Ovary (tissue), 7 donors: ENCODE measurements at regions not wholly inside any gene's neighbourhood (a gene's known extent, or its start where the extent isn't known, plus 50 kb on each side); places are given as distances from the start of the nearest gene placed in this dataset.
A peak's percentile ranks its signal among the peaks of the same experiment; 100 is the strongest.

Experiments
- DNase-seq, 5 donors: peaks; one replicate each; pipeline ENCODE4 v3.0.0-alpha.2; 2019 to 2020
- H3K27ac ChIP-seq, 2 donors: fragments of 200-600 bp; one replicate each; pipeline versions ENCODE4 v1.5.1 to v1.8.0; 2019 to 2022
- H3K27me3 ChIP-seq: fragments of 200-600 bp; one replicate; pipeline ENCODE4 v1.8.0; 2022
- H3K36me3 ChIP-seq: fragments of 200-600 bp; sonication (generic); one replicate; pipeline ENCODE4 v1.5.1; 2019
- H3K4me1 ChIP-seq: one replicate; pipeline ENCODE4 v1.8.1; 2013; ENCODE audit warnings: mild to moderate bottlenecking, moderate library complexity; ENCODE audit not compliant: insufficient read depth
- H3K4me3 ChIP-seq: fragments of 200-600 bp; sonication (generic); one replicate; pipeline ENCODE4 v1.5.1; 2017
- H3K9me3 ChIP-seq, 2 donors: fragments of 200-600 bp in 1 of 2; sonication (generic) in 1 of 2; one replicate each; pipeline versions ENCODE4 v1.5.1 to v1.8.1; 2013 to 2019; ENCODE audit warnings: mild to moderate bottlenecking in 1 of 2, moderate library complexity in 1 of 2
- EP300 ChIP-seq: sonication (generic); formaldehyde crosslinking; IDR thresholded peaks from one replicate; pipeline ENCODE4 v1.6.1; 2017; ENCODE audit warnings: antibody characterized with exemption
- POLR2A ChIP-seq: fragments of 450-650 bp; IDR thresholded peaks from one replicate; pipeline ENCODE4 v1.6.1; 2017; ENCODE audit warnings: antibody characterized with exemption, mild to moderate bottlenecking, moderate library complexity
- WGBS, 3 donors: extraction: QIAGEN DNeasy Blood & Tissue Kit in 1 of 3; methylation state at CpG; one replicate each; pipeline versions ENCODE4 v1.1.5 to v1.1.7; 2013 to 2017; 5-methylcytosine and 5-hydroxymethylcytosine counted together
- intact Hi-C, 4 donors: fragments of 100-400 bp; cut with DNase I; formaldehyde crosslinking; loops; one replicate each; pipeline versions ENCODE4 v1.11.0 to v1.15.1; 2022 to 2023
- TF ChIP-seq, protein P1 (sequence below), 3 donors: fragments of 450-650 bp in 2 of 3; fragments of 200-600 bp in 1 of 3; IDR thresholded peaks; one replicate each; pipeline versions ENCODE4 v1.5.1 to v1.8.0; 2016 to 2022; ENCODE audit warnings: antibody characterized with exemption in 3 of 3, mild to moderate bottlenecking in 1 of 3
- donor health status: DM: no; HTN: no; CAD: no; lungs with moderate emphysema.
- donor health status: DM: no; HTN: no; CAD: no.
- donor health status: Bipolar disorder and iron deficiency.
- donor health status: DM: no; HTN: no; CAD: no.
- donor health status: DM: yes; HTN: yes; CAD: no.

DNA sequence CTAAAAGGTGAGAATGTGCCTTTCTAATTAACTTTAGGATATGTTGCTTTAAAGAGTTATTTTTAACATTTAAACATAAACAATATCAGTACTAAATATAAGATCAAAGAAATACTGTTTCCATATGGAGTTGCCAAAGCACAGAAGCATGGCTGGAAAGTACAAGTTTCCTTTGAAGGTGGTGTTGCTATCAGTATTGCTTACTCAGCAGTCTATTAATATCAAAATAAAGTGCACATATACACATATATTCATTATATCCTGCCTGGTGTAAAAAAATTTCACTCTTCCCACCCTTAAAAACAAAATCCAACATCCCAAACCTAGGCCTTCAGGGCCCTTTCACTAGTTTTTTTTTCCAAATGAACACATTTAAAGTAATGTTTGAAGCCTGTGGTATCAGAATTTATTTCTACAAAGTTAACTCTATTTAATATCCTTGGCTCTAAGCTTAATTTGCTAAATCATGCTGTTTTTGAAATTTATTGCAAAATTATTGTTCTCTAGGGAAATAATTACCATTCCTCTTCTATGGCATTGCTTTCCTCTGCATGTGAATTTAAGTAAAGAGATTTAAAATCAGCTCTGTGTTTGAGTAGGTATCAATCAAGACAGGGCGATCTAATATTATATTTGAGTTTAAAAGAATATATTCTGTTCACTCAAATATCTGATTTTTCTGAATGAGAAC, 192.7 kb upstream of the MEIS1 start:
- no peak overlapping the region for H3K27ac ChIP-seq
- no peak overlapping the region for H3K4me3 ChIP-seq
- 89 to 98% (median 91%) methylated on average over 1 of the region's 1 CpG for WGBS, 3 donors
- H3K27me3 ChIP-seq: no peaks in the 10 kb centered on the region
- H3K9me3 ChIP-seq: no peaks in the 10 kb centered on the region
- no peak for DNase-seq
- H3K36me3 ChIP-seq: no peaks in the 10 kb centered on the region
- TF ChIP-seq, protein P1, sequence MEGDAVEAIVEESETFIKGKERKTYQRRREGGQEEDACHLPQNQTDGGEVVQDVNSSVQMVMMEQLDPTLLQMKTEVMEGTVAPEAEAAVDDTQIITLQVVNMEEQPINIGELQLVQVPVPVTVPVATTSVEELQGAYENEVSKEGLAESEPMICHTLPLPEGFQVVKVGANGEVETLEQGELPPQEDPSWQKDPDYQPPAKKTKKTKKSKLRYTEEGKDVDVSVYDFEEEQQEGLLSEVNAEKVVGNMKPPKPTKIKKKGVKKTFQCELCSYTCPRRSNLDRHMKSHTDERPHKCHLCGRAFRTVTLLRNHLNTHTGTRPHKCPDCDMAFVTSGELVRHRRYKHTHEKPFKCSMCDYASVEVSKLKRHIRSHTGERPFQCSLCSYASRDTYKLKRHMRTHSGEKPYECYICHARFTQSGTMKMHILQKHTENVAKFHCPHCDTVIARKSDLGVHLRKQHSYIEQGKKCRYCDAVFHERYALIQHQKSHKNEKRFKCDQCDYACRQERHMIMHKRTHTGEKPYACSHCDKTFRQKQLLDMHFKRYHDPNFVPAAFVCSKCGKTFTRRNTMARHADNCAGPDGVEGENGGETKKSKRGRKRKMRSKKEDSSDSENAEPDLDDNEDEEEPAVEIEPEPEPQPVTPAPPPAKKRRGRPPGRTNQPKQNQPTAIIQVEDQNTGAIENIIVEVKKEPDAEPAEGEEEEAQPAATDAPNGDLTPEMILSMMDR (IDR thresholded peaks at IDR 0.05): no peak
- TF ChIP-seq POLR2A (no peak), EP300 (no peak)
- H3K4me1 ChIP-seq: peaks cover 7% of the 10 kb centered on the region
- intact Hi-C loops: loop anchor here in 1 of 4 donors (5.0 kb wide), 1 partner anchor 425 kb away; no protein-coding TSS in a partner anchor

DNA sequence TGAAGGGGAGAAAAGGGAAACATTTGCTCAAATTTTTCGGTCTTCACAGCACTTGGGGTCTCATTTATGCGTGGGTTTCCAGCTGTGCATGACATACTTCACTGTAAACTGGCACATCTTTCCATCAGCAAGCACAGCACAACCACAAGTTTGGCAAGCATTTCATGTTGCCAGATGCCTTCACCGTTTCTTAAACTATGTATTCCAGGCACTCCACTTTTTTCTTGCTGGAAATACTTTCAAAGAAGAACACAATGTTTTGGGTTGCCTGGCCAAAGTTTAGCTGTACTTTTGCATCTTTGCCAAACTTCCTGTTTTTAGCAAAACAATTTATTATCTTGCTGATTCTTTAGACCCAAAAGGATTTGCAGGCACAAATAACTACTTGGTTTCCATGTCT, 194.6 kb upstream of the MEIS1 start:
- no peaks in the 10 kb centered on the region for H3K9me3 ChIP-seq
- H3K4me1 ChIP-seq: peaks cover 7% of the 10 kb centered on the region
- TF ChIP-seq EP300: no peak
- TF ChIP-seq, protein P1 (IDR thresholded peaks at IDR 0.05): no peak
- TF ChIP-seq POLR2A: no peak
- H3K27ac ChIP-seq: no peak overlapping the region
- DNase-seq: peak in 3 of 5 donors; percentile 42 to 51 (median 44)
- 1 to 9% (median 5%) methylated on average over 3 of the region's 3 CpGs for WGBS, 3 donors
- intact Hi-C loops: loop anchor here in 1 of 4 donors (5.0 kb wide), 1 partner anchor 427 kb away; no protein-coding TSS in a partner anchor
- no peaks in the 10 kb centered on the region for H3K27me3 ChIP-seq
- H3K36me3 ChIP-seq: no peaks in the 10 kb centered on the region
- H3K4me3 ChIP-seq: no peak overlapping the region

DNA sequence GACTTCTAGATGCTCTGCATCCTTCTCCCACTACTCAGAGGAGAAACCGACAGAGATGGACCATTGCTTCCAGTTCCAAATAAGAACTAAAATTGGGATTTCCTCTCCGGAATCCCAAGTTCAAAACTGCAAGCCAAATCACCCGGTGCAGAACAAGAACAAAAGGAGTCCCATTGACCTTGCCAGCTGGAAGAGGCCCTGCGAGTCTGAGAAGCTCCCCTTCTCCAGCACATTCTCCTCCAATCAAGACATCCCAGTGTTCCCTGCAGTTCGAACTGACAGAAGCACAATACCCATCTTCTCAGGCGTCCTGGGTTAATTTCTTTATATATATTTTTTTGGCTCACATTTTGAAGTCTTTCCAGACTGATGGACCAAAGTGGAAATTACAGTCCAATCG, 195.3 kb upstream of the MEIS1 start:
- Histone ChIP-seq H3K27ac (no peak overlapping the region), H3K36me3 (no peaks in the 10 kb centered on the region), H3K9me3 (no peaks in the 10 kb centered on the region), H3K4me1 (peaks cover 7% of the 10 kb centered on the region), H3K4me3 (no peak overlapping the region), H3K27me3 (no peaks in the 10 kb centered on the region)
- 8 to 20% (median 12%) methylated on average over 7 of the region's 7 CpGs for WGBS, 3 donors
- intact Hi-C loops: loop anchor here in 1 of 4 donors (5.0 kb wide), 1 partner anchor 428 kb away; no protein-coding TSS in a partner anchor
- peak in 4 of 5 donors; percentile 27 to 58 (median 34) for DNase-seq
- TF ChIP-seq, protein P1 (IDR thresholded peaks at IDR 0.05): no peak
- no peak for TF ChIP-seq EP300
- no peak for TF ChIP-seq POLR2A

DNA sequence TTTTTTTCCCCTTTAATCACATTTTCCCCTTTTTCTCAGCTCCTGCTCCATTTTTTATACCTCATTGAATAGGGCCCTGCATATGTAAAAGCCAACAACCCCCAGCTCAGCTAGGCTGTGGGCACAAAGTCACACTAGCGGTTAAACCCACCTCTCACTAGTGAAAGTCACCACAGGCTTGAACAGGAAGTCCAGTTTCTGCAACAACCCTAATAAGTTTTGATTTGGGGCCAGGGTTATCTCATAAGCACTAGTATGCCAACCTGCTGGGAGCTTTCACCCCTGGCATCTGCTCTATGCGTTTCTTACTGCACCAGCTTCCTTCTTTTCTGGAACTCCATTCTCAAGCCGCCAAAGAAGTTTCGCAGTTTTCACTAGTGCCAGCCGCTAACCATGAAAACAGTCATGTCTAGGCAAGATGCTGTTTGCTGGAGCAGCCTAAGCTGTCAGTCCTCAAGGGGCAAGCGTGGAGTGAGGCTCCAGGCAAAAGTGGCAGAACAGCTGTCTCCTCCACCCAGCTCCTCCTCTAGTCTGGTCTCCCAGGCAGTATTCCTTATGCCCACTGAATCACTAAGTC, 197.0 kb upstream of the MEIS1 start:
- H3K36me3 ChIP-seq: no peaks in the 10 kb centered on the region
- H3K9me3 ChIP-seq: no peaks in the 10 kb centered on the region
- H3K27me3 ChIP-seq: no peaks in the 10 kb centered on the region
- peaks cover 7% of the 10 kb centered on the region for H3K4me1 ChIP-seq
- intact Hi-C loops: no loop called here
- no peak for DNase-seq
- no peak for TF ChIP-seq EP300
- no peak for TF ChIP-seq POLR2A
- TF ChIP-seq, protein P1 (IDR thresholded peaks at IDR 0.05): no peak
- H3K27ac ChIP-seq: no peak overlapping the region
- WGBS, 3 donors: 91 to 96% (median 94%) methylated on average over 6 of the region's 6 CpGs
- H3K4me3 ChIP-seq: no peak overlapping the region
